ENCODE measurements at regions not wholly inside any gene's neighbourhood (a gene's known extent, or its start where the extent isn't known, plus 50 kb on each side); places are given as distances from the start of the nearest gene placed in this dataset.

GRCh38 chr3:176712191-176712590 is 485.1 kb downstream of the TBL1XR1 start:
- no peak for DNase-seq (ENCODE audit: extremely low read depth in 1 of 4, low spot score in 3 of 4)
- in situ Hi-C loops (cut with MboI) = no loop called here
- H3K9ac ChIP-seq (ENCODE audit: insufficient read depth in 1 of 2, low read depth in 2 of 2, low read length in 2 of 2) = no peak overlapping the region
- no peaks in the 10 kb centered on the region for H3K9me3 ChIP-seq (replicated peaks; ENCODE audit: control insufficient read depth, insufficient read depth, low read depth, low read length)
- WGBS (ENCODE audit: insufficient coverage, low coverage, missing lambda C conversion rate) = 0% methylated on average over 2 of the region's 2 CpGs
- H4K20me1 ChIP-seq (replicated peaks; ENCODE audit: control insufficient read depth, insufficient read depth, low read length) = no peaks in the 10 kb centered on the region
- H3K4me2 ChIP-seq (ENCODE audit: insufficient read depth, low read length) = no peak overlapping the region
- ChIA-PET CTCF (ENCODE audit: low intra/inter-chr PET ratio) (no interaction called here), POLR2A (no interaction called here)
- H3K36me3 ChIP-seq (ENCODE audit: control insufficient read depth, insufficient read depth, low read length) = no peaks in the 10 kb centered on the region
- no peak for ATAC-seq
- H3K4me3 ChIP-seq = no peak overlapping the region
- TF ChIP-seq SRSF9 (IDR thresholded peaks at IDR 0.05; ENCODE audit: borderline replicate concordance, low read depth, low read length) (no peak), GATAD2A (IDR thresholded peaks at IDR 0.05) (no peak), COPS2 (conservative IDR thresholded peaks at IDR 0.05) (no peak), NFE2L1 (tag; IDR thresholded peaks at IDR 0.05; ENCODE audit: borderline replicate concordance, low read depth) (no peak), FOSL1 (tag; conservative IDR thresholded peaks at IDR 0.05) (no peak)
- TF ChIP-seq, protein P1, sequence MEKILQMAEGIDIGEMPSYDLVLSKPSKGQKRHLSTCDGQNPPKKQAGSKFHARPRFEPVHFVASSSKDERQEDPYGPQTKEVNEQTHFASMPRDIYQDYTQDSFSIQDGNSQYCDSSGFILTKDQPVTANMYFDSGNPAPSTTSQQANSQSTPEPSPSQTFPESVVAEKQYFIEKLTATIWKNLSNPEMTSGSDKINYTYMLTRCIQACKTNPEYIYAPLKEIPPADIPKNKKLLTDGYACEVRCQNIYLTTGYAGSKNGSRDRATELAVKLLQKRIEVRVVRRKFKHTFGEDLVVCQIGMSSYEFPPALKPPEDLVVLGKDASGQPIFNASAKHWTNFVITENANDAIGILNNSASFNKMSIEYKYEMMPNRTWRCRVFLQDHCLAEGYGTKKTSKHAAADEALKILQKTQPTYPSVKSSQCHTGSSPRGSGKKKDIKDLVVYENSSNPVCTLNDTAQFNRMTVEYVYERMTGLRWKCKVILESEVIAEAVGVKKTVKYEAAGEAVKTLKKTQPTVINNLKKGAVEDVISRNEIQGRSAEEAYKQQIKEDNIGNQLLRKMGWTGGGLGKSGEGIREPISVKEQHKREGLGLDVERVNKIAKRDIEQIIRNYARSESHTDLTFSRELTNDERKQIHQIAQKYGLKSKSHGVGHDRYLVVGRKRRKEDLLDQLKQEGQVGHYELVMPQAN (IDR thresholded peaks at IDR 0.05; ENCODE audit: borderline replicate concordance) = no peak
- TF ChIP-seq, protein P2, sequence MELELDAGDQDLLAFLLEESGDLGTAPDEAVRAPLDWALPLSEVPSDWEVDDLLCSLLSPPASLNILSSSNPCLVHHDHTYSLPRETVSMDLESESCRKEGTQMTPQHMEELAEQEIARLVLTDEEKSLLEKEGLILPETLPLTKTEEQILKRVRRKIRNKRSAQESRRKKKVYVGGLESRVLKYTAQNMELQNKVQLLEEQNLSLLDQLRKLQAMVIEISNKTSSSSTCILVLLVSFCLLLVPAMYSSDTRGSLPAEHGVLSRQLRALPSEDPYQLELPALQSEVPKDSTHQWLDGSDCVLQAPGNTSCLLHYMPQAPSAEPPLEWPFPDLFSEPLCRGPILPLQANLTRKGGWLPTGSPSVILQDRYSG (tag; conservative IDR thresholded peaks at IDR 0.05; ENCODE audit: low read depth) = no peak
- TF ChIP-seq, protein P3, sequence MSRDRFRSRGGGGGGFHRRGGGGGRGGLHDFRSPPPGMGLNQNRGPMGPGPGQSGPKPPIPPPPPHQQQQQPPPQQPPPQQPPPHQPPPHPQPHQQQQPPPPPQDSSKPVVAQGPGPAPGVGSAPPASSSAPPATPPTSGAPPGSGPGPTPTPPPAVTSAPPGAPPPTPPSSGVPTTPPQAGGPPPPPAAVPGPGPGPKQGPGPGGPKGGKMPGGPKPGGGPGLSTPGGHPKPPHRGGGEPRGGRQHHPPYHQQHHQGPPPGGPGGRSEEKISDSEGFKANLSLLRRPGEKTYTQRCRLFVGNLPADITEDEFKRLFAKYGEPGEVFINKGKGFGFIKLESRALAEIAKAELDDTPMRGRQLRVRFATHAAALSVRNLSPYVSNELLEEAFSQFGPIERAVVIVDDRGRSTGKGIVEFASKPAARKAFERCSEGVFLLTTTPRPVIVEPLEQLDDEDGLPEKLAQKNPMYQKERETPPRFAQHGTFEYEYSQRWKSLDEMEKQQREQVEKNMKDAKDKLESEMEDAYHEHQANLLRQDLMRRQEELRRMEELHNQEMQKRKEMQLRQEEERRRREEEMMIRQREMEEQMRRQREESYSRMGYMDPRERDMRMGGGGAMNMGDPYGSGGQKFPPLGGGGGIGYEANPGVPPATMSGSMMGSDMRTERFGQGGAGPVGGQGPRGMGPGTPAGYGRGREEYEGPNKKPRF (IDR thresholded peaks at IDR 0.05; ENCODE audit: low read depth, low read length) = no peak
- no peaks in the 10 kb centered on the region for H3K4me1 ChIP-seq (replicated peaks in 1 of 2; ENCODE audit: control insufficient read depth in 2 of 2, insufficient read depth in 2 of 2, low read length in 2 of 2)
- H3K27ac ChIP-seq (ENCODE audit: extremely low read depth, low read depth, low read length) = no peak overlapping the region
- no peak overlapping the region for H2AFZ ChIP-seq (ENCODE audit: low read depth, low read length)
- intact Hi-C loops (cut with micrococcal nuclease) = no loop called here
- no peak for FAIRE-seq
- no peaks in the 10 kb centered on the region for H3K79me2 ChIP-seq (ENCODE audit: control insufficient read depth, insufficient read depth, low read length)
- no TSS peak for BruUV-seq (replicated peaks)
- no peaks in the 10 kb centered on the region for H3K27me3 ChIP-seq (ENCODE audit: control insufficient read depth in 2 of 2, insufficient read depth in 2 of 2, low read length in 2 of 2)
- no peaks in the 10 kb centered on the region for H3K9me1 ChIP-seq (ENCODE audit: control insufficient read depth, insufficient read depth, low read length)

Measured in K562 (cell line).